ENCODE measurements at regions not wholly inside any gene's neighbourhood (a gene's known extent, or its start where the extent isn't known, plus 50 kb on each side); places are given as distances from the start of the nearest gene placed in this dataset.

- Mint-ChIP-seq H3K27me3 (no peaks in the 10 kb centered on the region), H3K36me3 (ENCODE audit: low read depth) (no peaks in the 10 kb centered on the region), H3K4me1 (ENCODE audit: low read depth) (no peaks in the 10 kb centered on the region), H3K4me3 (no peak overlapping the region), H3K9me3 (no peaks in the 10 kb centered on the region), H3K27ac (no peak overlapping the region)
- intact Hi-C loops (cut with micrococcal nuclease), result no loop called here
Observed at GRCh38 chr4:29199485-29199884, 1520.7 kb upstream of the PCDH7 start.

- Mint-ChIP-seq H3K36me3 (ENCODE audit: low read depth) (no peaks in the 10 kb centered on the region), H3K9me3 (no peaks in the 10 kb centered on the region), H3K4me1 (ENCODE audit: low read depth) (no peaks in the 10 kb centered on the region), H3K27ac (no peak overlapping the region), H3K27me3 (no peaks in the 10 kb centered on the region), H3K4me3 (no peak overlapping the region)
- intact Hi-C loops (cut with micrococcal nuclease), result no loop called here
Observed at GRCh38 chr4:29213020-29213419, 1507.1 kb upstream of the PCDH7 start.

GRCh38 chr4:29220761-29221160 lies 1499.4 kb upstream of the PCDH7 start:
- Mint-ChIP-seq H3K36me3 (ENCODE audit: low read depth) (no peaks in the 10 kb centered on the region), H3K9me3 (no peaks in the 10 kb centered on the region), H3K4me3 (no peak overlapping the region), H3K27ac (no peak overlapping the region), H3K27me3 (no peaks in the 10 kb centered on the region), H3K4me1 (ENCODE audit: low read depth) (no peaks in the 10 kb centered on the region)
- intact Hi-C loops (cut with micrococcal nuclease), result no loop called here

GRCh38 chr4:29224911-29225310 lies 1495.3 kb upstream of the PCDH7 start:
- Mint-ChIP-seq H3K9me3 (peaks cover 1% of the 10 kb centered on the region), H3K27me3 (no peaks in the 10 kb centered on the region), H3K4me1 (ENCODE audit: low read depth) (no peaks in the 10 kb centered on the region), H3K36me3 (ENCODE audit: low read depth) (no peaks in the 10 kb centered on the region), H3K4me3 (no peak overlapping the region), H3K27ac (no peak overlapping the region)
- intact Hi-C loops (cut with micrococcal nuclease), result no loop called here

GRCh38 chr4:29240641-29241040 lies 1479.5 kb upstream of the PCDH7 start:
- Mint-ChIP-seq H3K36me3 (ENCODE audit: low read depth) (no peaks in the 10 kb centered on the region), H3K27me3 (no peaks in the 10 kb centered on the region), H3K27ac (no peak overlapping the region), H3K4me3 (no peak overlapping the region), H3K4me1 (ENCODE audit: low read depth) (no peaks in the 10 kb centered on the region), H3K9me3 (peaks cover 9% of the 10 kb centered on the region)
- intact Hi-C loops (cut with micrococcal nuclease), result no loop called here

- Mint-ChIP-seq H3K27ac (no peak overlapping the region), H3K27me3 (no peaks in the 10 kb centered on the region), H3K36me3 (ENCODE audit: low read depth) (no peaks in the 10 kb centered on the region), H3K4me3 (no peak overlapping the region), H3K4me1 (ENCODE audit: low read depth) (no peaks in the 10 kb centered on the region), H3K9me3 (no peaks in the 10 kb centered on the region)
- intact Hi-C loops (cut with micrococcal nuclease), result no loop called here
Observed at GRCh38 chr4:29243054-29243453, 1477.1 kb upstream of the PCDH7 start.

GRCh38 chr4:29243851-29244250 lies 1476.3 kb upstream of the PCDH7 start:
- no peaks in the 10 kb centered on the region for H3K36me3 Mint-ChIP-seq (ENCODE audit: low read depth)

GRCh38 chr4:29259556-29259955 lies 1460.6 kb upstream of the PCDH7 start:
- Mint-ChIP-seq H3K4me3 (no peak overlapping the region), H3K4me1 (ENCODE audit: low read depth) (no peaks in the 10 kb centered on the region), H3K27ac (no peak overlapping the region), H3K36me3 (ENCODE audit: low read depth) (no peaks in the 10 kb centered on the region), H3K9me3 (peaks cover 10% of the 10 kb centered on the region), H3K27me3 (no peaks in the 10 kb centered on the region)
- intact Hi-C loops (cut with micrococcal nuclease), result no loop called here

More at GRCh38 chr4:29243851-29244250, 1476.3 kb upstream of the PCDH7 start:
- Mint-ChIP-seq H3K4me3 (no peak overlapping the region), H3K9me3 (no peaks in the 10 kb centered on the region), H3K4me1 (ENCODE audit: low read depth) (no peaks in the 10 kb centered on the region), H3K27me3 (no peaks in the 10 kb centered on the region), H3K27ac (no peak overlapping the region)
- intact Hi-C loops (cut with micrococcal nuclease), result no loop called here

GRCh38 chr4:29262986-29263385 lies 1457.2 kb upstream of the PCDH7 start:
- no peak overlapping the region for H3K27ac Mint-ChIP-seq
- intact Hi-C loops (cut with micrococcal nuclease), result no loop called here
- no peaks in the 10 kb centered on the region for H3K4me1 Mint-ChIP-seq (ENCODE audit: low read depth)
- no peak overlapping the region for H3K4me3 Mint-ChIP-seq
- no peaks in the 10 kb centered on the region for H3K36me3 Mint-ChIP-seq (ENCODE audit: low read depth)
- no peaks in the 10 kb centered on the region for H3K27me3 Mint-ChIP-seq
- no peaks in the 10 kb centered on the region for H3K9me3 Mint-ChIP-seq

GRCh38 chr4:29276150-29276549 lies 1444.0 kb upstream of the PCDH7 start:
- Mint-ChIP-seq H3K27me3 (no peaks in the 10 kb centered on the region), H3K4me1 (ENCODE audit: low read depth) (no peaks in the 10 kb centered on the region), H3K36me3 (ENCODE audit: low read depth) (no peaks in the 10 kb centered on the region), H3K9me3 (peaks cover 10% of the 10 kb centered on the region), H3K27ac (no peak overlapping the region), H3K4me3 (no peak overlapping the region)
- intact Hi-C loops (cut with micrococcal nuclease), result no loop called here

- Mint-ChIP-seq H3K9me3 (peaks cover 10% of the 10 kb centered on the region), H3K4me3 (no peak overlapping the region), H3K36me3 (ENCODE audit: low read depth) (no peaks in the 10 kb centered on the region), H3K4me1 (ENCODE audit: low read depth) (no peaks in the 10 kb centered on the region), H3K27ac (no peak overlapping the region), H3K27me3 (no peaks in the 10 kb centered on the region)
- intact Hi-C loops (cut with micrococcal nuclease), result no loop called here
Observed at GRCh38 chr4:29277381-29277780, 1442.8 kb upstream of the PCDH7 start.

- intact Hi-C loops (cut with micrococcal nuclease), result no loop called here
- H3K27ac Mint-ChIP-seq, result no peak overlapping the region
- no peaks in the 10 kb centered on the region for H3K36me3 Mint-ChIP-seq (ENCODE audit: low read depth)
- H3K27me3 Mint-ChIP-seq, result no peaks in the 10 kb centered on the region
- no peaks in the 10 kb centered on the region for H3K4me1 Mint-ChIP-seq (ENCODE audit: low read depth)
- no peak overlapping the region for H3K4me3 Mint-ChIP-seq
- H3K9me3 Mint-ChIP-seq, result peaks cover 11% of the 10 kb centered on the region
Observed at GRCh38 chr4:29278585-29278984, 1441.6 kb upstream of the PCDH7 start.

- peaks cover 12% of the 10 kb centered on the region for H3K9me3 Mint-ChIP-seq
- no peak overlapping the region for H3K4me3 Mint-ChIP-seq
- no peaks in the 10 kb centered on the region for H3K36me3 Mint-ChIP-seq (ENCODE audit: low read depth)
- intact Hi-C loops (cut with micrococcal nuclease), result no loop called here
- H3K27ac Mint-ChIP-seq, result no peak overlapping the region
- no peaks in the 10 kb centered on the region for H3K27me3 Mint-ChIP-seq
- H3K4me1 Mint-ChIP-seq (ENCODE audit: low read depth), result no peaks in the 10 kb centered on the region
Observed at GRCh38 chr4:29289118-29289517, 1431.1 kb upstream of the PCDH7 start.

GRCh38 chr4:29295280-29295679 lies 1424.9 kb upstream of the PCDH7 start:
- Mint-ChIP-seq H3K9me3 (peaks cover 7% of the 10 kb centered on the region), H3K36me3 (ENCODE audit: low read depth) (no peaks in the 10 kb centered on the region)
- intact Hi-C loops (cut with micrococcal nuclease), result no loop called here

GRCh38 chr4:29304595-29304994 lies 1415.6 kb upstream of the PCDH7 start:
- H3K9me3 Mint-ChIP-seq, result no peaks in the 10 kb centered on the region
- no peaks in the 10 kb centered on the region for H3K4me1 Mint-ChIP-seq (ENCODE audit: low read depth)
- intact Hi-C loops (cut with micrococcal nuclease), result no loop called here
- no peak overlapping the region for H3K4me3 Mint-ChIP-seq
- no peak overlapping the region for H3K27ac Mint-ChIP-seq
- no peaks in the 10 kb centered on the region for H3K36me3 Mint-ChIP-seq (ENCODE audit: low read depth)
- no peaks in the 10 kb centered on the region for H3K27me3 Mint-ChIP-seq

More at GRCh38 chr4:29295280-29295679, 1424.9 kb upstream of the PCDH7 start:
- Mint-ChIP-seq H3K27ac (no peak overlapping the region), H3K4me3 (no peak overlapping the region), H3K27me3 (no peaks in the 10 kb centered on the region), H3K4me1 (ENCODE audit: low read depth) (no peaks in the 10 kb centered on the region)

All from dendritic cell treated with granulocyte-macrophage colony-stimulating factor and Interleukin-4, amounts not matched to agents 40 ng/mL and 50 ng/mL, for 4 days (primary cell).